ENCODE measurements at regions not wholly inside any gene's neighbourhood (a gene's known extent, or its start where the extent isn't known, plus 50 kb on each side); places are given as distances from the start of the nearest gene placed in this dataset.
A peak's percentile ranks its signal among the peaks of the same experiment; 100 is the strongest.

- Histone ChIP-seq H3K4me2 (no peak overlapping the region), H4K20me1 (ENCODE audit: insufficient read depth) (no peaks in the 10 kb centered on the region), H3K27ac (ENCODE audit: low read depth in 2 of 2, low read length in 1 of 2) (no peak overlapping the region), H3K4me1 (ENCODE audit: control insufficient read depth in 1 of 2, insufficient read depth in 2 of 2, low read depth in 1 of 2, low read length in 1 of 2) (peaks cover 0 to 16% of the 10 kb centered on the region in 2 experiments; a peak in 1 of 4 replicates), H2AFZ (ENCODE audit: low read depth) (no peak overlapping the region), H3K9ac (no peak overlapping the region), H3K9me3 (no peaks in the 10 kb centered on the region), H3K79me2 (ENCODE audit: insufficient read depth) (no peaks in the 10 kb centered on the region), H3K4me3 (ENCODE audit: low read depth in 2 of 2, low read length in 1 of 2) (no peak overlapping the region), H3K36me3 (replicated peaks in 1 of 2; ENCODE audit: control insufficient read depth in 1 of 2, insufficient read depth in 2 of 2, low read length in 1 of 2) (no peaks in the 10 kb centered on the region), H3F3A (replicated peaks; ENCODE audit: insufficient read depth) (no peaks in the 10 kb centered on the region), H3K27me3 (ENCODE audit: insufficient read depth) (no peaks in the 10 kb centered on the region), H3K9me2 (no peaks in the 10 kb centered on the region)
- CTCF ChIA-PET, result interaction anchor here (0.6 to 11.5 kb wide), 4 partner anchors 66 to 1250 kb away, joined by 3 to 167 read pairs (median 7); partner anchors contain the start of gene CYP26B1
- TF ChIP-seq SIN3A (IDR thresholded peaks at IDR 0.05; ENCODE audit: borderline replicate concordance, low read depth, low read length) (no peak), POLR2AphosphoS5 (IDR thresholded peaks at IDR 0.05; ENCODE audit: low read depth, low read length) (no peak), YY1 (IDR thresholded peaks at IDR 0.05; ENCODE audit: low read depth) (no peak), TAF1 (IDR thresholded peaks at IDR 0.05; ENCODE audit: borderline replicate concordance, low read depth, low read length) (no peak), CHD2 (IDR thresholded peaks at IDR 0.05; ENCODE audit: low read length, partially characterized antibody) (no peak), ELF1 (IDR thresholded peaks at IDR 0.05) (no peak), EZH2phosphoT487 (IDR thresholded peaks at IDR 0.05; ENCODE audit: borderline replicate concordance, low read depth) (no peak), GATA2 (CRISPR knock-in tag; IDR thresholded peaks at IDR 0.05) (no peak), RFX5 (IDR thresholded peaks at IDR 0.05; ENCODE audit: low read length) (no peak), TEAD4 (IDR thresholded peaks at IDR 0.05; ENCODE audit: borderline replicate concordance, insufficient read depth) (no peak)
- TF ChIP-seq, protein P1, sequence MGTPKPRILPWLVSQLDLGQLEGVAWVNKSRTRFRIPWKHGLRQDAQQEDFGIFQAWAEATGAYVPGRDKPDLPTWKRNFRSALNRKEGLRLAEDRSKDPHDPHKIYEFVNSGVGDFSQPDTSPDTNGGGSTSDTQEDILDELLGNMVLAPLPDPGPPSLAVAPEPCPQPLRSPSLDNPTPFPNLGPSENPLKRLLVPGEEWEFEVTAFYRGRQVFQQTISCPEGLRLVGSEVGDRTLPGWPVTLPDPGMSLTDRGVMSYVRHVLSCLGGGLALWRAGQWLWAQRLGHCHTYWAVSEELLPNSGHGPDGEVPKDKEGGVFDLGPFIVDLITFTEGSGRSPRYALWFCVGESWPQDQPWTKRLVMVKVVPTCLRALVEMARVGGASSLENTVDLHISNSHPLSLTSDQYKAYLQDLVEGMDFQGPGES (IDR thresholded peaks at IDR 0.05; ENCODE audit: low read depth, low read length), result no peak
- DNase-seq, result no peak
- 59% methylated on average over 10 of the region's 10 CpGs for WGBS (ENCODE audit: low lambda C conversion rate)
- POLR2A ChIA-PET, result no interaction called here
Observed at GRCh38 chr2:71927757-71928715, 219.6 kb downstream of the CYP26B1 start.

DNA sequence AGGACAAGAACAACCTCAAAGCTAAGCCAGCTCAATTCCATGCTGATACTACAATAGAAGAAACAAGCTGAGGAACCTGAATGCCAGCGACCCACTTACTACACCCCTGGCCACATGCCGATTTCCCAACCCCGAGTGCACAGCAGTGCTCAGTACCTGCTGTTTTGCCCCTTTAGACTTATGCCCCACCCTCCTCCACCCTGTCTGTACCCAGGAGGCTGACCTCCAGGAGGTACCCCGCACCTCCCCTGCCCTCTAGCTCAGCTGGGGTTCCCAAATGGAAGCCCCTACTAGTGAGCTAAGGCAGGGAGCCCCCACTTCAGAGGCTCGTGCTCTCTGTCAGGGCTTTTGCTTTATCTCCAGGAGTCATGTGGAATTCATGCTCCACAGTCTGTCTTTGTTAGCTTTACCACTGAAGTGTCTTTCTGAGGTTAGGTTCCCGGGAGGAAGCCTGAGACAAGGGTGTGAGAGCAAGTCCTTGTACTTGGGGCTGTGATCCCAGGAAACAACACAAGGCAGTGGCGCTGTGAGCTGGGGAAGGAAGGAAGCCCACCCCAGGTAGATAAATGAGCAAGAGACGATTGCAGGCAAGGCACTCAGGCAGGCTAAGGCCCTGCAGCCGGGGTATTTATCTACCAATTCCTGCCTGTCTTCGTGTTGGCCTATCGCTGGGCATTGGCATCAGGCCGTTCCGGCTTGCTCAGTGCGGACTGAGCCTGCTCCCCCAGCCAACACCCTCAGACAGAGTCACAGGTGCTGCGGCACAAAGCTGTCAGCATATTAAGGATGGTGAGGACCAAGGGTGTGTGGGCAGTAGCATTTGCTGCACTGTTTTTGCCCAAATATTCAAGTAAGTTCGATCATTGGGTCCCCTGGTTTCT is 220.5 kb downstream of the CYP26B1 start:
- no peaks in the 10 kb centered on the region for H3K9me3 ChIP-seq
- ChIA-PET CTCF (interaction anchor here (1.0 to 11.5 kb wide), 5 partner anchors 31 to 653 kb away, joined by 3 to 167 read pairs (median 4); partner anchors contain the start of gene CYP26B1), POLR2A (no interaction called here)
- H3K27me3 ChIP-seq (ENCODE audit: insufficient read depth), result no peaks in the 10 kb centered on the region
- no peak overlapping the region for H3K4me2 ChIP-seq
- H3F3A ChIP-seq (replicated peaks; ENCODE audit: insufficient read depth), result no peaks in the 10 kb centered on the region
- H4K20me1 ChIP-seq (ENCODE audit: insufficient read depth), result no peaks in the 10 kb centered on the region
- H3K9me2 ChIP-seq, result no peaks in the 10 kb centered on the region
- H2AFZ ChIP-seq (ENCODE audit: low read depth), result no peak overlapping the region
- peaks cover 0 to 16% of the 10 kb centered on the region in 2 experiments; a peak in 1 of 4 replicates for H3K4me1 ChIP-seq (ENCODE audit: control insufficient read depth in 1 of 2, insufficient read depth in 2 of 2, low read depth in 1 of 2, low read length in 1 of 2)
- DNase-seq, result peak; percentile 1
- TF ChIP-seq JUND (IDR thresholded peaks at IDR 0.05) (no peak), FOSL2 (IDR thresholded peaks at IDR 0.05; ENCODE audit: borderline replicate concordance, low read depth) (no peak), RFX5 (IDR thresholded peaks at IDR 0.05; ENCODE audit: low read length) (no peak), RCOR1 (IDR thresholded peaks at IDR 0.05; ENCODE audit: low read length) (no peak), TEAD4 (IDR thresholded peaks at IDR 0.05; ENCODE audit: borderline replicate concordance, insufficient read depth) (no peak), POLR2AphosphoS5 (IDR thresholded peaks at IDR 0.05; ENCODE audit: low read depth, low read length) (no peak), FOXM1 (IDR thresholded peaks at IDR 0.05; ENCODE audit: low read depth) (no peak), GABPA (IDR thresholded peaks at IDR 0.05; ENCODE audit: low read depth) (no peak), YY1 (IDR thresholded peaks at IDR 0.05; ENCODE audit: low read depth) (no peak), MEF2A (IDR thresholded peaks at IDR 0.05; ENCODE audit: borderline replicate concordance, low read depth) (no peak), SMC3 (IDR thresholded peaks at IDR 0.05; ENCODE audit: low read depth, low read length) (no peak), ELF1 (IDR thresholded peaks at IDR 0.05) (no peak), SIN3A (IDR thresholded peaks at IDR 0.05; ENCODE audit: borderline replicate concordance, low read depth, low read length) (no peak), EP300 (IDR thresholded peaks at IDR 0.05; ENCODE audit: borderline replicate concordance in 1 of 2, low read depth in 1 of 2, low read length in 1 of 2) (no peak), FOXJ3 (CRISPR knock-in tag; IDR thresholded peaks at IDR 0.05) (no peak)
- TF ChIP-seq, protein P2, sequence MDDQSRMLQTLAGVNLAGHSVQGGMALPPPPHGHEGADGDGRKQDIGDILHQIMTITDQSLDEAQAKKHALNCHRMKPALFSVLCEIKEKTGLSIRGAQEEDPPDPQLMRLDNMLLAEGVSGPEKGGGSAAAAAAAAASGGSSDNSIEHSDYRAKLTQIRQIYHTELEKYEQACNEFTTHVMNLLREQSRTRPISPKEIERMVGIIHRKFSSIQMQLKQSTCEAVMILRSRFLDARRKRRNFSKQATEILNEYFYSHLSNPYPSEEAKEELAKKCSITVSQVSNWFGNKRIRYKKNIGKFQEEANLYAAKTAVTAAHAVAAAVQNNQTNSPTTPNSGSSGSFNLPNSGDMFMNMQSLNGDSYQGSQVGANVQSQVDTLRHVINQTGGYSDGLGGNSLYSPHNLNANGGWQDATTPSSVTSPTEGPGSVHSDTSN (IDR thresholded peaks at IDR 0.05), result no peak
- H3K4me3 ChIP-seq (ENCODE audit: low read depth in 2 of 2, low read length in 1 of 2), result no peak overlapping the region
- no peak overlapping the region for H3K9ac ChIP-seq
- WGBS (ENCODE audit: low lambda C conversion rate), result 64% methylated on average over 6 of the region's 16 CpGs
- H3K36me3 ChIP-seq (replicated peaks in 1 of 2; ENCODE audit: control insufficient read depth in 1 of 2, insufficient read depth in 2 of 2, low read length in 1 of 2), result no peaks in the 10 kb centered on the region
- H3K79me2 ChIP-seq (ENCODE audit: insufficient read depth), result no peaks in the 10 kb centered on the region
- no peak overlapping the region for H3K27ac ChIP-seq (ENCODE audit: low read depth in 2 of 2, low read length in 1 of 2)

All from SK-N-SH (cell line).